Activated T-helper 2 cell treated with anti-CD3 and anti-CD28 coated beads, Interferon-gamma antibody, Interleukin-2, Interleukin-4, amounts not matched to agents 10 μg/mL and 5 μg/mL and 100 μg/mL, durations not matched to agents 14 hours and 24 hours and 36 hours (primary cell): ENCODE measurements at regions not wholly inside any gene's neighbourhood (a gene's known extent, or its start where the extent isn't known, plus 50 kb on each side); places are given as distances from the start of the nearest gene placed in this dataset.

Experiments
- DNase-seq: peaks from one replicate; pipeline ENCODE4 v3.0.0; 2021; ENCODE audit warnings: low spot score
- H3K27ac Mint-ChIP-seq: one replicate; pipeline ENCODE4 v1.8.0; 2021; ENCODE audit warnings: mixed read lengths
- H3K27me3 Mint-ChIP-seq: one replicate; pipeline ENCODE4 v1.8.0; 2021; ENCODE audit warnings: low read depth, mixed read lengths
- H3K36me3 Mint-ChIP-seq: one replicate; pipeline ENCODE4 v1.8.0; 2021; ENCODE audit warnings: low read depth, mixed read lengths
- H3K4me1 Mint-ChIP-seq: one replicate; pipeline ENCODE4 v1.8.0; 2021; ENCODE audit warnings: low read depth, mixed read lengths
- H3K4me3 Mint-ChIP-seq: one replicate; pipeline ENCODE4 v1.8.0; 2021; ENCODE audit warnings: low read depth, mild to moderate bottlenecking, moderate library complexity, mixed read lengths
- H3K9me3 Mint-ChIP-seq: one replicate; pipeline ENCODE4 v1.8.0; 2021; ENCODE audit warnings: mixed read lengths
- intact Hi-C: fragments of 100-400 bp; cut with micrococcal nuclease; formaldehyde crosslinking; loops from one replicate; pipeline ENCODE4 v1.15.1; 2023

DNA sequence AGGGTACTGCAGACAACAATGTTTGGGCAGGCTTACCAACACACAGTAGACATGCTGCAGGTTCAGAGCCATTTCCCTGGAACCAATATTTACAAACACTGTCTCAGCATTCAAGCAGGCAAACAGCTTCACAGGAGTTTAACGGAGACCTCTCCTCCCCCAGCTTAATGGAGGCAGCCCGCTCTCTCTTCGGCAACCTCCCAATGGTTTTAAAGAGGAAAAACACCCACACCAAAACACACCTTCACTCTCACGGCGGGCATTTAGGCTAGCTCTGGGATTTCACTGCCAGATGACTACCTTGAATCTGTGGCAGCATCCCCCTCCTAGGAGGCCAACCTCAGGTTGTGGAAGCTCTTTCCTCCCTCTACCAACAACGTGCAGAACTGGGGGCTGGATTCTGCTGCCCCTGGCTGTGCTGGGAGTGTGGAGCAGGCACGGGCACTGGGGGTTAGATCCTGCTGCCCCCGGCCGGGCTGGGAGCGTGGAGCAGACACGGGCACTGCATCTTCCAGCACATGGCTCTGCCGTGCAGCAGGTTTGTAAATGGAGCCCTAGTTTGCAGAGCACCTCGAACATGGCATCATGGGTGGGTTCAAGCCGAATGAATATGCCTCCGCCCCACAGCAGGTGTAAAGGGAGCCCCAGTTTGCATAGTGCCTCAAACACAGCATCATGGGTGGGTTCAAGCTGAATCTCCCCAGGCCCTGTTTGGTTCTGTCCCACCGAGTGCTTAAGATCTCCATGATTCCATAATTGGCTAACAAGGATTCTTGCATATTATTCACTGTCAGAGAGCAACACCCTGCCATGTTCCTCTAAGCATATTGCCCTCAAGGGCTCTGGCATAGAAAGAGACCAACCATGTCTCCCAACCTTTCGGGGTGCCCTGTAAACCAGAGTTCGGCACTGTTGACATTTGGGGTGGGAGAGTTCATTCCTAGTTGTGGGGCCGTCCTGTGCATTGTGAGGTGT, 86.4 kb downstream of the RBFOX3 start:
- no peak overlapping the region for H3K27ac Mint-ChIP-seq
- intact Hi-C loops, result no loop called here
- no peak overlapping the region for H3K4me3 Mint-ChIP-seq
- no peak for DNase-seq
- H3K9me3 Mint-ChIP-seq, result no peaks in the 10 kb centered on the region
- no peaks in the 10 kb centered on the region for H3K27me3 Mint-ChIP-seq
- no peaks in the 10 kb centered on the region for H3K4me1 Mint-ChIP-seq
- H3K36me3 Mint-ChIP-seq, result no peaks in the 10 kb centered on the region

DNA sequence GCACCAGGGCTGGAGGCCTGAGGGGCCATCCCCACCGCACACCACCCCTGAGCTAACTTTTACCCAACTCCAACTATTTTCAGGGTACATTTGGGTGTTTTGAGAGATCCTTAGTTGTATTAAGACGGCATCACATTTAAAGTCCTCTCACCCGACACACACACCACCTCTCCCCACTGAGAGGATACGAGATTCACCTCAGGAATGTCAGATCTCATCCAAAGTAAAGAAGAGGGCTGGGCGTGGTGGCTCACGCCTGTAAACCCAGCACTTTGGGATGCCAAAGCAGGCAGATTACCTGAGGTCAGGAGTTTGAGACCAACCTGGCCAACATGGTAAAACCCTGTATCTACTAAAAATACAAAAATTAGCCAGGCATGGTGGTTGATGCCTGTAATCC, 88.4 kb downstream of the RBFOX3 start:
- Mint-ChIP-seq H3K27me3 (peaks cover 5% of the 10 kb centered on the region), H3K4me1 (no peaks in the 10 kb centered on the region), H3K36me3 (no peaks in the 10 kb centered on the region), H3K27ac (no peak overlapping the region), H3K9me3 (no peaks in the 10 kb centered on the region), H3K4me3 (no peak overlapping the region)
- intact Hi-C loops, result no loop called here
- no peak for DNase-seq

DNA sequence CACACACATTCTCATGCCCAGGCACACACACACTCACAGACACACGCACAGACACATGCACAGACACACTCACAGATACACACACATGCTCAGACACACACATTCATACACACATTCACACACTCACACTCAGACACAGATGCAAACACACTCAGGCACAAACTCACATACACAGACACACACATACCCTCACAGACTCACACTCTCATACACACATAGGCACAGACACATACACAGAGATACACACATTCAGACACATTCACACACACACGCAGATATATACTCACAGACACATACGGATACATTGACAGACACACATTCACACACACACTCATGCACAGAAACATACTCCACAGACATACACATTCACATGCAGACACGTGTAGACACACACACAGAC, 89.6 kb downstream of the RBFOX3 start:
- Mint-ChIP-seq H3K27me3 (peaks cover 5% of the 10 kb centered on the region), H3K9me3 (no peaks in the 10 kb centered on the region), H3K36me3 (no peaks in the 10 kb centered on the region), H3K4me1 (no peaks in the 10 kb centered on the region), H3K4me3 (no peak overlapping the region), H3K27ac (no peak overlapping the region)
- intact Hi-C loops, result no loop called here
- DNase-seq, result no peak

DNA sequence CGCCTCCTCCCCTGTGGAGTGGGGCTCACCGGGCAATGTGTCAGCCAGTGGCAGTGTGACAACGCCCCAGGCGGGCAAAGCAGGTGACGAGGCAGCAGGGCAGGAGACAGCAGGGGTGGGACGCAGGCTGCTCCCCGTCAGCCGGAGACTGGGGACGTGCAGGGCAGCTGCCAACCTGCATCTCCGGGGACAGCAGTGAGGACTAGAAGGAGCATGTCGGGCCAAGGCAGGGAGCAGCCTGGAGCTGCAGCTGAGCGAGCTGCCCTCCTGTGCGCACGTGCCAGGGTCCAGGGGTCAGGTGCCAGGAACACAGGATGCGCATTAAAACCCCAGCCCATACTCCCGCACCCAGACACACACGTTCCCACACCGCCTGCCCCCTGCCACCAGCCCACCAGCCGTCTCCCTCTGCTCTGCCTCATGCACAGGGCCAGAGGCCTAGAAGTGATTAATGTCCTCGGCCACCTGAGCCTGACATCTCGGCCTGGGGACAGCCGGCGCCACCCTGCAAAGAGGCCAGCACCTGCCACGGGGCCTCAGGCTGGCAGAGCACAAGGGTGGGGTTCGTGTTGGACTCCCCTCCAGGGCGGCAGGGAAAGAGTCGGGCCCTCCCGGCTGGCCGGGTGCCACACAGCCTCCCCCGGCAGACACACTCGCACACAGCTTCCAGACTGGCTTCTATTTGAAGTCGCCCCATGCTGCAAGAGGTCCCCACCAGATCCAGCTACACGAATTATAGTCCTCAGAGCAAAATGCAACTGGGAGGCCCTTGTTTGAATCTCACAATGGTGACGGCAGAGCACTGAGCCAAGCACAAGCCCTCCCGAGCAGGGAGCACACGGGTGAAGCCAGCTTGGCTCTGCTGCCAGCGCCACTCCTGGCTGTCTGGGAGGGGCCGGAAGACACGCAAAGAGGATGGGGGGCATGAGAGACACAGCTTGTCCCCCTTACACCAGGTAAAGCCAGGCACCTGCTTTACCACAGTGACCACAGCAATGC, 90.4 kb downstream of the RBFOX3 start:
- Mint-ChIP-seq H3K27ac (no peak overlapping the region), H3K9me3 (no peaks in the 10 kb centered on the region), H3K27me3 (peaks cover 5% of the 10 kb centered on the region), H3K36me3 (no peaks in the 10 kb centered on the region), H3K4me1 (no peaks in the 10 kb centered on the region), H3K4me3 (no peak overlapping the region)
- intact Hi-C loops, result no loop called here
- no peak for DNase-seq

DNA sequence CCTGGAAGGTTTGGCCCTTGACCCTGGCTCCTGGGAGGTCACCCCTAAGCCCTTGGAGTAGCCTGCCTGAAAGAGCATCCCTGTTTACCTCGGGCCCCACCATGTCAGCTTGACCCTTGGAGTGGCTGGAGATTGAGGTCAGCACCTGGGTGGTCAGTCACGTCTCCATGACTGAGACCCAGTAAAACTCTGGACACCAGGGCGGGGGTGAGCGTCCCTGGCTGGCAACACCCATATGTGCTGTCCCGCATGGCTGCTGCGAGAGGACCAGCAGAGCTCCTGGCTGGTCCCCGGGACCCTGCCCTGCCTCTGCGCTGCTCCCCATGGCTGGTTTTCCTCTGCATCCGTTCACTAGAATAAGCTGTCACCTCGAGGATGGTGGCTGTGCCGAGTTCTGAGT, 91.2 kb downstream of the RBFOX3 start:
- no peaks in the 10 kb centered on the region for H3K36me3 Mint-ChIP-seq
- H3K4me1 Mint-ChIP-seq, result no peaks in the 10 kb centered on the region
- intact Hi-C loops, result no loop called here
- no peaks in the 10 kb centered on the region for H3K9me3 Mint-ChIP-seq
- H3K27me3 Mint-ChIP-seq, result peaks cover 5% of the 10 kb centered on the region
- no peak overlapping the region for H3K27ac Mint-ChIP-seq
- no peak overlapping the region for H3K4me3 Mint-ChIP-seq
- DNase-seq, result no peak

GRCh38 chr17:79518585-79519523, 92.0 kb downstream of the RBFOX3 start:
- Mint-ChIP-seq H3K27ac (no peak overlapping the region), H3K36me3 (no peaks in the 10 kb centered on the region), H3K9me3 (no peaks in the 10 kb centered on the region), H3K4me3 (no peak overlapping the region), H3K4me1 (no peaks in the 10 kb centered on the region), H3K27me3 (peaks cover 5% of the 10 kb centered on the region)
- intact Hi-C loops, result no loop called here
- DNase-seq, result no peak

DNA sequence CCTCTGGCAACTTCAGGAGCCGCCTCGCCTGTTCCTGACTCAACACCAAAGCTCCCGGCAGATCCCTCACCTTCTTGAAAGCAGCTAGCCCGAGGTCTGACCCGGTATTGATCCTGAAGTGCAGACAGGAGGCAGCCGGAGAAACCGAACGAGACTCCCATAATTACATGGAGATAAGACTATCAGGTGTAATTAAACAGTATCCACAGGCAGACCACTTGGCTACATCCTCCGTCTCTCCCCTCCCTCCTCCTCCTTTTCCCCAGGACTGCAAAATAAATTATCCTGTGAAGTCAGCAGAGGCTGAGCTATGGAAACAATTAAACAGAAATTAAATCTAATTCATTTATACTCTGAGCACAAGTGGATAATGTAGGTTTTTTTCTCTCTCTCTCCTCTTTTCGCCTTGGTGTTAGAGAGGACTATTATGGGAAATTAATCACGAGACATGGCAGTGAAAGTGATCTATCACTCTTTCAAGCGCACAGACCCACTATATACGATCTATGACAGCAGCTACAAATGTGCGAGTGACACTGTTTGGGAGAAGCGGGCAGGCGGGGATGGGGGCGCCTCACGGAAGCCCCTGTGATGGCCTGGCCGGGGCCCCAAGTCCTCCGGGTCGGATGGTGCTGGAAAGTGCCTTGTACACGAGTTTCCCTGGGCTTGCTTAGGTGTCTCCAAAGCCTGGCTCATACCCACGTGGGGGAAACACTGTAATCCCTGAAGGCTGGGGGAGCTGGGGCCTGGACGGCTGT, 92.8 kb downstream of the RBFOX3 start:
- intact Hi-C loops, result no loop called here
- H3K4me1 Mint-ChIP-seq, result no peaks in the 10 kb centered on the region
- peaks cover 5% of the 10 kb centered on the region for H3K27me3 Mint-ChIP-seq
- no peaks in the 10 kb centered on the region for H3K36me3 Mint-ChIP-seq
- no peak overlapping the region for H3K4me3 Mint-ChIP-seq
- no peak for DNase-seq
- H3K9me3 Mint-ChIP-seq, result no peaks in the 10 kb centered on the region
- no peak overlapping the region for H3K27ac Mint-ChIP-seq

- Mint-ChIP-seq H3K27ac (no peak overlapping the region), H3K4me1 (no peaks in the 10 kb centered on the region), H3K27me3 (peaks cover 5% of the 10 kb centered on the region), H3K4me3 (no peak overlapping the region), H3K36me3 (no peaks in the 10 kb centered on the region), H3K9me3 (no peaks in the 10 kb centered on the region)
- intact Hi-C loops, result no loop called here
- no peak for DNase-seq
Measured at GRCh38 chr17:79515646-79516571, 94.9 kb downstream of the RBFOX3 start.

DNA sequence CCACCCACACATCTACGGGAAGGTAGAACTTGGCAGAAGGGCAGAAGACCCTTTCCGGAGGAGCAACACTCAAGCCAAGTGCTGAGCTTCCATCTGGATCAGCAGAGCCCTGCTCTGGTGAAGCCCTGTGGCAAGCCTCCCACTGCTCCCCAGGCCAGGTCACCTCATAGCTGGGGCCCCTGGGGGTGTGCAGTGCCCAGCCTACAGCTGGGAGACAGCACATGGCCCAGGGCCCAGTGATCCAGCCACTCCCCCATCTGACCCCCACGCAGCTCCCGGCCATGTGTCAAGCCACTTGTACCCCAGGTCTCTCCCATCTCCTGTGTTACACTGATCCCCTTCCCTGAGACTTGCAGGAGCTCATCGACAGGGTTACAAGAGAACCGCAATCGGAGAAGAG, 95.7 kb downstream of the RBFOX3 start:
- H3K4me3 Mint-ChIP-seq, result no peak overlapping the region
- intact Hi-C loops, result no loop called here
- no peaks in the 10 kb centered on the region for H3K9me3 Mint-ChIP-seq

DNA sequence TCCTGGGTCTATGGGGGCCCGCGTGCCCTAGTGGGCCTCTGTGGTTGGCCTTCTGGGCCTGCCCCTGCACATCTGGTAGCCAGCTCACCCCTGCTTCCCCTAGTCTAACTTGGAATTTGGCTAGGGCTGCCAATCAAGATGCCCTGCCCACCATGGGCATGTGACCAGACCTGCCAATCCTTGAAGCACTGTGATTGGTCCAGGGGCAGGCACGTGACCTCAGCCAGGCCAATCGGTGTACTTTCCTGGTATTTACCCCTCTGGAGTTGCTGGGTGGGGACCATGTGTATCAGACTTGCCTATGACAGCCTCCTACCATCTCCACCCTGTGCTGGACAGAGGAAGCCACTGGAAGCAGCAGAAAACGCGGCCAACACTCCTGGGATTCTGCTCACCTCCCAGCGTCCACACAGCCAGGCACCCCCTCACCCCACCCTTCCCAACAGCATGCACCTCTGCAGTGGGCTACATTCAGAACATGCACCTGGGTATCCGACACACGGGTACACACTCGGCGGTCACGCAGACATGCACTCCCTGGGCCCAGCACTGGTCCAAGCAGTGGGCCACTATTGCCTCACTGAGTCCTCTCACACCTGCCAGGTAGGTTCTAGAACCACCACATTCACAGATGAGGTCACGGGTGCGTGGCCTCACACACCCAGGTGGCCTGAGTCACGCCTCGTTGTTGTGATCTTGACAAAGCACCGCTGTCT, 96.9 kb downstream of the RBFOX3 start:
- Mint-ChIP-seq H3K36me3 (no peaks in the 10 kb centered on the region), H3K27ac (no peak overlapping the region), H3K9me3 (no peaks in the 10 kb centered on the region), H3K4me1 (no peaks in the 10 kb centered on the region), H3K4me3 (no peak overlapping the region), H3K27me3 (peaks cover 5% of the 10 kb centered on the region)
- intact Hi-C loops, result no loop called here
- no peak for DNase-seq

More for the DNA sequence above, 95.7 kb downstream of the RBFOX3 start:
- DNase-seq, result no peak
- Mint-ChIP-seq H3K27ac (no peak overlapping the region), H3K4me1 (no peaks in the 10 kb centered on the region), H3K36me3 (no peaks in the 10 kb centered on the region), H3K27me3 (peaks cover 5% of the 10 kb centered on the region)
